DOHH2 (cell line): ENCODE measurements at regions not wholly inside any gene's neighbourhood (a gene's known extent, or its start where the extent isn't known, plus 50 kb on each side); places are given as distances from the start of the nearest gene placed in this dataset.

Source experiments
- H3F3A ChIP-seq: fragments of 200-600 bp; sonication (generic), shearing (Covaris generic); 2 replicates; pipeline ENCODE4 v1.6.0; 2016; ENCODE audit warnings: antibody characterized with exemption, mild to moderate bottlenecking; ENCODE audit not compliant: control insufficient read depth, insufficient read depth
- H3K27ac ChIP-seq: fragments of 200-600 bp; sonication (generic); 2 replicates; pipeline ENCODE4 v1.5.1; 2014; ENCODE audit warnings: low read depth, mild to moderate bottlenecking, low read length, moderate library complexity
- H3K27me3 ChIP-seq: fragments of 200-600 bp; sonication (generic); 2 replicates; pipeline ENCODE4 v1.6.1; 2014; ENCODE audit warnings: mild to moderate bottlenecking, low read length, mixed read lengths; ENCODE audit not compliant: control insufficient read depth
- H3K36me3 ChIP-seq: fragments of 200-600 bp; sonication (generic); 2 replicates; pipeline ENCODE4 v1.6.1; 2014; ENCODE audit warnings: mild to moderate bottlenecking, low read length, moderate library complexity, mixed read lengths; ENCODE audit not compliant: control insufficient read depth
- H3K4me1 ChIP-seq: fragments of 200-600 bp; sonication (generic); 2 replicates; pipeline ENCODE4 v1.6.1; 2014; ENCODE audit warnings: mild to moderate bottlenecking, low read length, mixed read lengths; ENCODE audit not compliant: control insufficient read depth
- H3K4me2 ChIP-seq: fragments of 200-600 bp; sonication (generic); 2 replicates; pipeline ENCODE4 v1.6.0; 2014; ENCODE audit warnings: mild to moderate bottlenecking, low read length, moderate library complexity
- H3K4me3 ChIP-seq: fragments of 200-600 bp; sonication (generic); 2 replicates; pipeline ENCODE4 v1.5.1; 2014; ENCODE audit warnings: mild to moderate bottlenecking, low read length, mixed read lengths
- H3K79me2 ChIP-seq: fragments of 200-600 bp; sonication (generic); 2 replicates; pipeline ENCODE4 v1.6.1; 2014; ENCODE audit warnings: mild to moderate bottlenecking, low read length, mixed read lengths; ENCODE audit not compliant: control insufficient read depth
- H3K9me2 ChIP-seq: fragments of 200-600 bp; sonication (generic); replicated peaks from 2 replicates; pipeline ENCODE4 v1.6.1; 2014; ENCODE audit warnings: mild to moderate bottlenecking, low read length, mixed read lengths; ENCODE audit not compliant: control insufficient read depth
- H3K9me3 ChIP-seq: fragments of 200-600 bp; sonication (generic); 2 replicates; pipeline ENCODE4 v1.6.1; 2014; ENCODE audit warnings: antibody characterized with exemption, low read length, mixed read lengths; ENCODE audit not compliant: control insufficient read depth, insufficient read depth
- H4K20me1 ChIP-seq: fragments of 200-600 bp; sonication (generic); 2 replicates; pipeline ENCODE4 v1.6.0; 2014; ENCODE audit warnings: low read depth, mild to moderate bottlenecking, antibody characterized with exemption, low read length, moderate library complexity; ENCODE audit not compliant: control insufficient read depth, insufficient read depth
- EZH2phosphoT487 ChIP-seq: fragments of 200-600 bp; sonication (generic); IDR thresholded peaks from 2 replicates; pipeline ENCODE4 v1.6.1; 2017; ENCODE audit warnings: borderline replicate concordance, mild to moderate bottlenecking, antibody characterized with exemption, low read length, moderate library complexity, mixed read lengths
- TF ChIP-seq, protein P1 (sequence below): fragments of 200-600 bp; sonication (generic); IDR thresholded peaks from one replicate; pipeline ENCODE4 v1.5.1; 2014; ENCODE audit warnings: antibody characterized with exemption, mild to moderate bottlenecking, low read depth, low read length; ENCODE audit not compliant: poor library complexity, severe bottlenecking

- no peak overlapping the region for H3K4me2 ChIP-seq
- no peaks in the 10 kb centered on the region for H3K36me3 ChIP-seq
- no peaks in the 10 kb centered on the region for H3K9me2 ChIP-seq
- H3K79me2 ChIP-seq, result no peaks in the 10 kb centered on the region
- peaks cover 3% of the 10 kb centered on the region; the same call in 1 of the 2 replicates for H3K27me3 ChIP-seq
- H3F3A ChIP-seq, result no peaks in the 10 kb centered on the region
- H3K27ac ChIP-seq, result no peak overlapping the region
- no peaks in the 10 kb centered on the region for H3K9me3 ChIP-seq
- H3K4me3 ChIP-seq, result no peak overlapping the region
- TF ChIP-seq, protein P1, sequence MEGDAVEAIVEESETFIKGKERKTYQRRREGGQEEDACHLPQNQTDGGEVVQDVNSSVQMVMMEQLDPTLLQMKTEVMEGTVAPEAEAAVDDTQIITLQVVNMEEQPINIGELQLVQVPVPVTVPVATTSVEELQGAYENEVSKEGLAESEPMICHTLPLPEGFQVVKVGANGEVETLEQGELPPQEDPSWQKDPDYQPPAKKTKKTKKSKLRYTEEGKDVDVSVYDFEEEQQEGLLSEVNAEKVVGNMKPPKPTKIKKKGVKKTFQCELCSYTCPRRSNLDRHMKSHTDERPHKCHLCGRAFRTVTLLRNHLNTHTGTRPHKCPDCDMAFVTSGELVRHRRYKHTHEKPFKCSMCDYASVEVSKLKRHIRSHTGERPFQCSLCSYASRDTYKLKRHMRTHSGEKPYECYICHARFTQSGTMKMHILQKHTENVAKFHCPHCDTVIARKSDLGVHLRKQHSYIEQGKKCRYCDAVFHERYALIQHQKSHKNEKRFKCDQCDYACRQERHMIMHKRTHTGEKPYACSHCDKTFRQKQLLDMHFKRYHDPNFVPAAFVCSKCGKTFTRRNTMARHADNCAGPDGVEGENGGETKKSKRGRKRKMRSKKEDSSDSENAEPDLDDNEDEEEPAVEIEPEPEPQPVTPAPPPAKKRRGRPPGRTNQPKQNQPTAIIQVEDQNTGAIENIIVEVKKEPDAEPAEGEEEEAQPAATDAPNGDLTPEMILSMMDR, result no peak
- no peak for TF ChIP-seq EZH2phosphoT487
- H4K20me1 ChIP-seq, result no peaks in the 10 kb centered on the region
- peaks cover 11% of the 10 kb centered on the region for H3K4me1 ChIP-seq
These were observed 163.6 kb upstream of the KLF3 start for GRCh38 chr4:38500433-38500832.

GRCh38 chr4:38501698-38502097, 162.3 kb upstream of the KLF3 start:
- no peaks in the 10 kb centered on the region for H3K36me3 ChIP-seq
- TF ChIP-seq EZH2phosphoT487, result no peak
- TF ChIP-seq, protein P1, result no peak
- H3K9me2 ChIP-seq, result no peaks in the 10 kb centered on the region
- no peaks in the 10 kb centered on the region for H3F3A ChIP-seq
- no peaks in the 10 kb centered on the region for H3K79me2 ChIP-seq
- H4K20me1 ChIP-seq, result no peaks in the 10 kb centered on the region
- H3K4me2 ChIP-seq, result no peak overlapping the region
- H3K27ac ChIP-seq, result no peak overlapping the region
- peaks cover 11% of the 10 kb centered on the region for H3K4me1 ChIP-seq
- no peak overlapping the region for H3K4me3 ChIP-seq
- H3K27me3 ChIP-seq, result peaks cover 3% of the 10 kb centered on the region; the same call in 1 of the 2 replicates
- H3K9me3 ChIP-seq, result no peaks in the 10 kb centered on the region

DNA sequence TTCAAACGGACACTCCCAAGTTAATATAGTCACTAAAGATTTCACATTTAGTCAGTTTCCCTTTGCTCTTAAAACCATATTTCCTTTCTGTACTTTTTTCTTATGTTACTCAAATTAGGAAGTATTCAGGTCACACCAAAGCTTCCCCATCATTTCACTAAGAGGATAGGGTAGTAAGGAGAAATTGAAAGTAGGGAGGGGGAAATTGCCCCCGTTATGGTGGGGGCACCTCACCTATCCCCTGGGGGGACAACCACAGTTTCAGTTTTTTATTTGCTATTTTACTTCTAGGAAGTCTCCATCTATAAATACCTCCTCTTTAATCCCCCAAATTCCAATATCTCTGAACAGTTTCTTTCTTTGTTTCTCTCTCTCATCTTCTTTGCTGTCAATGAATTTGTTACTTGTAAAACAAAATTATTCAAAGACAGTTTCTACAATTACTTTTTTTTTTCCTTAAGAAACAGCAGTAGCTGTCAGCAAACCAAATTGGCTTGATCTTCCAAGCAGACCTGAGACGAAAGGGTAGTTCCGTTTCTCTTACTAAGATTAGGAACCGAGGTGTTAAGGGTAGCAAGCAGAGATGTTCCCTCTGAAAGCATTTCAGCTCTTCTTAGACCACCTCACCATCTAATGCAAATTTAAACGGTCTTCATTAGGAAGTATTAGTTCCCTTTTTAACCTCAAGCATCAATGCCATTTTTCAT, 160.2 kb upstream of the KLF3 start:
- no peaks in the 10 kb centered on the region for H3K36me3 ChIP-seq
- H3K79me2 ChIP-seq, result no peaks in the 10 kb centered on the region
- no peaks in the 10 kb centered on the region for H4K20me1 ChIP-seq
- TF ChIP-seq, protein P1, result no peak
- no peak for TF ChIP-seq EZH2phosphoT487
- no peak overlapping the region for H3K27ac ChIP-seq
- no peaks in the 10 kb centered on the region for H3K9me2 ChIP-seq
- no peak overlapping the region for H3K4me3 ChIP-seq
- peaks cover 11% of the 10 kb centered on the region for H3K27me3 ChIP-seq
- peaks cover 11% of the 10 kb centered on the region for H3K4me1 ChIP-seq
- H3F3A ChIP-seq, result no peaks in the 10 kb centered on the region
- H3K9me3 ChIP-seq, result no peaks in the 10 kb centered on the region
- H3K4me2 ChIP-seq, result peak overlapping the region; percentile 14; the same call in 1 of the 2 replicates
